NAMALWA (cell line): ENCODE measurements at regions not wholly inside any gene's neighbourhood (a gene's known extent, or its start where the extent isn't known, plus 50 kb on each side); places are given as distances from the start of the nearest gene placed in this dataset.

Source experiments
- DNase-seq: peaks from one replicate; pipeline ENCODE4 v3.0.0-alpha.2; 2015; ENCODE audit warnings: low spot score

GRCh38 chr9:99327667-99328066 is 105.6 kb downstream of the SEC61B start:
- DNase-seq, result no peak

- DNase-seq, result no peak
Measured at GRCh38 chr9:99335280-99335679, 113.2 kb downstream of the SEC61B start.

GRCh38 chr9:99336005-99336404 is 113.9 kb downstream of the SEC61B start:
- DNase-seq, result no peak

- no peak for DNase-seq
Measured at GRCh38 chr9:99336531-99336930, 114.4 kb downstream of the SEC61B start.

DNA sequence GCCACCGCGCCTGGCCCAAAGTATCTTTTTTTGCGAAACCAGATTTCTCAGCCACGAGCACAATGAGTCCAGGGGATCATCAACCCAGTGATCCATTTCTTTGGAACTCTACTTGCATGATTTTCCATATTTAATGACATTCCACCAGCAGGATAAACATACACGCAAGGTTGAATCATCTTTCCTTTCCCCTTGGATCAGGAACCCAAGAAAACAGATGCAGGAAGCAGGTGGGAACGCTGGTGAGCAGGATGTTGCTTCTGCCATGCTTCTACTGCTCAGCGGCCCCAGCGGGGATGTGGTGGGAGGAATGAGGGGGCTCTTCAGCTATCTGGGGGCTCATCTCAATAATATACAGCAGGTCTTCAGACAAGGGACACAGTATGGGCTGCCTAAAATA is 118.2 kb downstream of the SEC61B start:
- no peak for DNase-seq

DNA sequence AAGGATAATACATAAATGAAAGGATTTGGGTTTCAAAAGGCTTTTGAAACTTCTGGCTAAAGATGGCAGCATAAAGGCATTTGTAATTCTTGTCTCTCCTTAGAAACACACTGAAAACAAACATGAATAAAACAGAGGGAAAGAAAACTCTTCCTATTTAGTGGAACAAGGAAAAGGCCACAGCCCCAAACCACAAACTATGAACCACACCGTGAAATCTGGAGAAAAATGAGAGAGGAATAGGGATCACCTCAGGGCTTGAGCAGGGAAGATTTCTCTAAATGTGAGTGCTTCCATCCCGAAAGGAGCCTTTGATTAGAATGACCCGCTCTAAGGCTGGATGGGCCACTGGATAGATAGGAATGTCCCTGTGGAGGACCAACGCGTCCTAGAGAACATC is 119.6 kb downstream of the SEC61B start:
- DNase-seq, result no peak

DNA sequence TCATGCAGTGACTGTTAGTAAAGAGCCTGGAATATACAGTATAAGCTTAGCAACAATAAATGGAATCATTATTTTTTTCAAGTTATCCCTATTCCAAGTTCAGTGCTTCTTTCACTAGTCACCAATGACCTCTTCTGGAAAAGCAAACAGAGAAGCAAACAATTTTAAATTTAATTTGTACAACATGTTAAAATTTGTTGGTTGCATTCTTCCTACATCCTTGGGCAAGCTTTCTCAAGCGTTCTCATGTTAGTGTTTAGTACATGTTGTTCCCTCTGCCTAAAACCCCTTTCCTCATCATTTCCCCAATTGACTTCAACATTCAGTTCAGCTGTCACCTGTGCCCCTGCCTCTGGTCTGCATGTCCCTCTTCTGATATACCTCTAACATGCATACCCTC is 123.4 kb downstream of the SEC61B start:
- no peak for DNase-seq

- DNase-seq, result no peak
Measured at GRCh38 chr9:99345942-99346341, 123.9 kb downstream of the SEC61B start.

DNA sequence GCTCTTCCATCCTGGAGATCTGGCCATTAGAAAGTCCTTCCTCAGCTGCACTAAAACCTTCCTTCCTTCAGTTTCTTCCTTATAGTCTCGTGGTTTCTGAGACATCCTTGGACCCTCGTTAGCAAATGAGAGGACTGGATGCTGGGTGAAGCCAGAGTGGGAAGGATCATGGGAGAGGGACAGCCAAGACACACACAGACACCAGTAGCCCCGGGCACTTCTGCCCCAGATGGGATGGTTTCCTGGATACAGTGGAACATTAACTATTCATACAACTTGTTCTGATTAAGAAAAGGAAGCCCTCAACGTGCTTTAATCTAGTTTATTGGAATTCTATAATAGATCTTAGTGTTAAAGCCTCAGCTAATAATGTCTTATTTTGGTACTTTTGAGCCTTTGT is 125.5 kb downstream of the SEC61B start:
- DNase-seq, result no peak

- no peak for DNase-seq
Measured at GRCh38 chr9:99348289-99348688, 126.2 kb downstream of the SEC61B start.

DNA sequence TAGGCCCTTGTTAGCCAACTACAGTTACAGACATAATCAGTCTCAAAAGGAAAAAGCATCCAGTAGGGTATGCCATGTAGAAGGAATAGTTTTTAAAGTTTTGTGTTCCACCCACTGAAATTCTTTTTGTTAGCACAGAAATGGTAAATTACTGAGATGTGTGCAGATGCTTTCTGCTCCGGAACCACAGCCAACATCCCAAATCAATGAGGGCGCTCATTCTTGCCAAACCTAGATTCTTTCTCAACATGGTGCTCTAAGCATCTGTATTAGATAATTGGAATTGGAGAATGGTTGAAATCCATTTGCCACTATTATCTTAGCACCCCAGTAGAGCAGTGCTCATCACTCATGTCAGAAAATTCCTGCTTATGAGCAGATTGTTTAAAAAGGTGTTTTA is 127.8 kb downstream of the SEC61B start:
- no peak for DNase-seq

DNA sequence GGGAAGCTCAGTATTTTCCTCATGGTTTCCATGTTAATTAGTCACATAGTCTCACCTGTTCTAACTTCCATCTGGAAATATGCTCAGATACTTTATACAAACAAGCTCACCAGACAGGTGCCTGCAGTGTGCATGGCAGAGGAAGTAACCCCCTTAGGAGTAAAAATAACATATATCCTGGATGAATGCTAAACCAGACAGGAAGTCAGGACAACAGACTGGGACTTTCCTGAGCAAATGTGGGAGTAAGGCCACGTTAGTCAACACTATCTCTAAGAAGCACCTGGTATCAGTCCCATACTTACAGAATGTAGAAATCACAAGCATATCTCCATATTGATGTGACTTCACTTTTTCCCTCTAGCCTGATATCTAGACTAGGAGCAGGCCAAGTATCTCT is 128.4 kb downstream of the SEC61B start:
- no peak for DNase-seq

GRCh38 chr9:99351647-99352046 is 129.6 kb downstream of the SEC61B start:
- DNase-seq, result no peak

DNA sequence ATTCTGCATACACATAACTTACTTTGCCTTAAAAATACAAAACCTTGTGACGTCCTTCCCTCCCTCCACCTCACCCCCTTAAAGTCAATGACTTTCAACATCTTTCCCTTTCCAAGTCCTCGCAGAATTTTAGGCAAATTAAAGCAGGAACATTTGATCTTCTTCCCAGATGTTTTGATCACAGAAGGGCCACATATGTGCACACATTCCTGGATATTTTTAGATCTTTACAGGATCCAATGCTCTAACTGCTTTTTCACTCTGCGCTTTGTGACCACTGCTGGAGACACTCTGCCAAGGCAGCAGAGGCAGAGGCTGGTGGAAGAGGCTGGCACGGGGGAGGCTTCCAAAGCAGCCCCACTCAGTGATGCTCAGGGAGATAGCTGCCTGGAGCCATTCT is 130.7 kb downstream of the SEC61B start:
- no peak for DNase-seq

- no peak for DNase-seq
Measured at GRCh38 chr9:99353408-99353807, 131.3 kb downstream of the SEC61B start.

GRCh38 chr9:99354104-99354503 is 132.0 kb downstream of the SEC61B start:
- DNase-seq, result no peak

DNA sequence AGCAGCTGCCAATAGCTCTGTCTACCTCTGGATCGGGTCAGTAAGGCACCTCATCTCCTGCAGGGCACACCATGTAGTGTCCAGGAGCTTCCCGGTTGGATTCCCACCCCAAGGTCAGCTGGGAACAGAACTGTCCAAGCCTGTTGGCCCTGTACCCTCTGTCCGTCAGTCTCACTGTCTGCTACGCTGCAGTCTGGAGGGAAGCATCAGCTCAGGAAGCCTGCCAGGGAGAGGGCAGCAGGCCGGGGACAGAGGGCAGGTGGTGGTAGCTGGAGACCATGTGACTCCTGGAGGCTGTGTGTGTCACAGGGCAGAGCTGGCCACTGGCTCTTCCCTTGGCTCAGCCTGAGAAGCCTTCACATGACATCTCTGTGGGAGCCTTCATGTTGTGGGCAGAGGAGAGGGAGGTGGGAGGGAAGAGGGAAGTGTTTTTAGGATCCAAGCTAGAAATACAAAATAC is 134.5 kb downstream of the SEC61B start:
- no peak for DNase-seq

- DNase-seq, result no peak
Measured at GRCh38 chr9:99357575-99357974, 135.5 kb downstream of the SEC61B start.

DNA sequence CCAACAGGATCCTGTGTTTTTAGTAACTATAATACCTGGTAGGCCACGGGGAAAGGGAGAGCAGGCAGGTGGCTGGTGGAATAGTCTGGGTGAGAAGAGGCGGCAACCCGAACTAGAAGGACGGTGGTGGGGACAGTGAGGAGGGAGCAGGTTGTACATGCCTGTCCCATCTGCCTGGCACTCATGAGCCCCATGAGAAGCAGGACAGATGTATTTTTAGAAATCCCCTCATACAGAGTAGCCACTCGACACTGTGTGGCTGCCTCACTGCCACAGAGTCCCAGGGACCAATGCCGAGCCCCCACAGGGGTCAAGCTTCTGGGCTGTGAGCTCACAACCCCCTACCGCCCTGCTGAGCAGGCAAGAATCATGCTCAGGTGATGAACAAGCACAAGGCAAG is 136.6 kb downstream of the SEC61B start:
- DNase-seq, result no peak

- no peak for DNase-seq
Measured at GRCh38 chr9:99359336-99359735, 137.3 kb downstream of the SEC61B start.

- DNase-seq, result no peak
Measured at GRCh38 chr9:99360026-99360425, 137.9 kb downstream of the SEC61B start.

GRCh38 chr9:99361817-99362216 is 139.7 kb downstream of the SEC61B start:
- DNase-seq, result no peak

GRCh38 chr9:99362321-99362720 is 140.2 kb downstream of the SEC61B start:
- DNase-seq, result no peak

GRCh38 chr9:99363509-99363908 is 141.4 kb downstream of the SEC61B start:
- DNase-seq, result no peak
